ENCODE measurements at regions not wholly inside any gene's neighbourhood (a gene's known extent, or its start where the extent isn't known, plus 50 kb on each side); places are given as distances from the start of the nearest gene placed in this dataset.

GRCh38 chr14:53885136-53885640 lies 71.4 kb downstream of the BMP4 start:
- no peaks in the 10 kb centered on the region for H3K9me3 ChIP-seq
- no peaks in the 10 kb centered on the region for H3K4me1 ChIP-seq (ENCODE audit: control insufficient read depth in 1 of 2, insufficient read depth in 1 of 2, low read depth in 1 of 2, low read length in 1 of 2)
- no peak for TF ChIP-seq CTCF (IDR thresholded peaks at IDR 0.05)
- H3K27ac ChIP-seq, result no peak overlapping the region
- H3K36me3 ChIP-seq, result no peaks in the 10 kb centered on the region
- H3K27me3 ChIP-seq, result no peaks in the 10 kb centered on the region
- no peak overlapping the region for H3K4me3 ChIP-seq (ENCODE audit: low read depth in 1 of 2, low read length in 1 of 2)

GRCh38 chr14:53884601-53885000 lies 72.0 kb downstream of the BMP4 start:
- TF ChIP-seq CTCF (IDR thresholded peaks at IDR 0.05), result no peak
- H3K4me3 ChIP-seq (ENCODE audit: low read depth in 1 of 2, low read length in 1 of 2), result no peak overlapping the region
- no peak overlapping the region for H3K27ac ChIP-seq
- no peaks in the 10 kb centered on the region for H3K36me3 ChIP-seq
- H3K4me1 ChIP-seq (ENCODE audit: control insufficient read depth in 1 of 2, insufficient read depth in 1 of 2, low read depth in 1 of 2, low read length in 1 of 2), result no peaks in the 10 kb centered on the region
- no peaks in the 10 kb centered on the region for H3K9me3 ChIP-seq
- H3K27me3 ChIP-seq, result no peaks in the 10 kb centered on the region

- Histone ChIP-seq H3K9me3 (no peaks in the 10 kb centered on the region), H3K4me1 (ENCODE audit: control insufficient read depth in 1 of 2, insufficient read depth in 1 of 2, low read depth in 1 of 2, low read length in 1 of 2) (no peaks in the 10 kb centered on the region), H3K4me3 (ENCODE audit: low read depth in 1 of 2, low read length in 1 of 2) (no peak overlapping the region), H3K36me3 (no peaks in the 10 kb centered on the region), H3K27me3 (no peaks in the 10 kb centered on the region), H3K27ac (no peak overlapping the region)
- TF ChIP-seq CTCF (IDR thresholded peaks at IDR 0.05), result no peak
Observed at GRCh38 chr14:53883739-53884138, 72.9 kb downstream of the BMP4 start.

GRCh38 chr14:53882684-53883083 lies 73.9 kb downstream of the BMP4 start:
- H3K27me3 ChIP-seq, result no peaks in the 10 kb centered on the region
- no peaks in the 10 kb centered on the region for H3K36me3 ChIP-seq
- H3K27ac ChIP-seq, result no peak overlapping the region
- no peak overlapping the region for H3K4me3 ChIP-seq (ENCODE audit: low read depth in 1 of 2, low read length in 1 of 2)
- no peak for TF ChIP-seq CTCF (IDR thresholded peaks at IDR 0.05)
- H3K9me3 ChIP-seq, result no peaks in the 10 kb centered on the region
- no peaks in the 10 kb centered on the region for H3K4me1 ChIP-seq (ENCODE audit: control insufficient read depth in 1 of 2, insufficient read depth in 1 of 2, low read depth in 1 of 2, low read length in 1 of 2)

- no peaks in the 10 kb centered on the region for H3K9me3 ChIP-seq
- H3K36me3 ChIP-seq, result no peaks in the 10 kb centered on the region
- H3K27ac ChIP-seq, result no peak overlapping the region
- no peak overlapping the region for H3K4me3 ChIP-seq (ENCODE audit: low read depth in 1 of 2, low read length in 1 of 2)
- H3K27me3 ChIP-seq, result no peaks in the 10 kb centered on the region
- no peaks in the 10 kb centered on the region for H3K4me1 ChIP-seq (ENCODE audit: control insufficient read depth in 1 of 2, insufficient read depth in 1 of 2, low read depth in 1 of 2, low read length in 1 of 2)
- no peak for TF ChIP-seq CTCF (IDR thresholded peaks at IDR 0.05)
Observed at GRCh38 chr14:53881921-53882320, 74.7 kb downstream of the BMP4 start.

Data from neutrophil (primary cell).